GM21360 (cell line): ENCODE measurements at regions not wholly inside any gene's neighbourhood (a gene's known extent, or its start where the extent isn't known, plus 50 kb on each side); places are given as distances from the start of the nearest gene placed in this dataset.

ENCODE experiments used
- ATAC-seq: cut with Tn5 transposase; IDR thresholded peaks from one replicate; pipeline ENCODE4 v1.9.1; 2021; ENCODE audit warnings: mild to moderate bottlenecking, moderate library complexity; ENCODE audit not compliant: unreplicated experiment

DNA sequence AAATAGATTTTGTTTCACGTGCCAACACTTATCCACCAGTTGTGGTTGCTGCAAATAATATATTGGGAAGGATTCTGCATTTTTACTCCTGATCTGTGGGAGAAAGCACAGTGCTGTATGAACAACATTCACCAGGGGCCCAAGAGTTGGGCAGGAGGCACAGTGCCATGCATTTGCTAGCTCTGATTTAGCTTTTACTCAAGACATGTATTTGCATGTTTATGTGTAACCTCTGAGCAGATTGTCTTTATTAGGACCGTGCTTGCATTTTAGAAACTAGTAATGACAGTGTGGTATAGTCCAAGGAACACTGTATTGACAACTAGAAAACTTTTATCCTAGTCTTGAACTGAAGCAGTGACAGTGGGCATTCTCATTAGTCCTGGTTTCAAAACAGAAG is 133.9 kb upstream of the B3GALT2 start:
- ATAC-seq: no peak

DNA sequence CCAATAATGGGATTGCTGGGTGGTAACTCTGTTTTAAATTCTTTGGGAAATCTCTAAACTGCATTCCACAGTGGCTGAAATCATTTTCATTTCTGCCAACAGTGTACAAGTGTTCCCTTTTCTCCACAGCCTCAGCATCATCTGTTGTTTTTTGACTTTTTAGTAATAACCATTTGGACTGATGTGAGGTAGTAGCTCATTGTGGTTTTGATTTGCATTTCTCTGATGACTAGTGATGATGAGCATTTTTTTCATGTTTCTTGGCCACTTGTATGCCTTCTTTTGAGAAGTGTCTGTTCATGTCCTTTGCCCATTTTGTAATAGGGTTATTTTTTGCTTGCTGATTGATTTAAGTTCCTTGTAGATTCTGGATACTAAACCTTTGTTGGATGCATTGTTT is 131.9 kb upstream of the B3GALT2 start:
- ATAC-seq: no peak

DNA sequence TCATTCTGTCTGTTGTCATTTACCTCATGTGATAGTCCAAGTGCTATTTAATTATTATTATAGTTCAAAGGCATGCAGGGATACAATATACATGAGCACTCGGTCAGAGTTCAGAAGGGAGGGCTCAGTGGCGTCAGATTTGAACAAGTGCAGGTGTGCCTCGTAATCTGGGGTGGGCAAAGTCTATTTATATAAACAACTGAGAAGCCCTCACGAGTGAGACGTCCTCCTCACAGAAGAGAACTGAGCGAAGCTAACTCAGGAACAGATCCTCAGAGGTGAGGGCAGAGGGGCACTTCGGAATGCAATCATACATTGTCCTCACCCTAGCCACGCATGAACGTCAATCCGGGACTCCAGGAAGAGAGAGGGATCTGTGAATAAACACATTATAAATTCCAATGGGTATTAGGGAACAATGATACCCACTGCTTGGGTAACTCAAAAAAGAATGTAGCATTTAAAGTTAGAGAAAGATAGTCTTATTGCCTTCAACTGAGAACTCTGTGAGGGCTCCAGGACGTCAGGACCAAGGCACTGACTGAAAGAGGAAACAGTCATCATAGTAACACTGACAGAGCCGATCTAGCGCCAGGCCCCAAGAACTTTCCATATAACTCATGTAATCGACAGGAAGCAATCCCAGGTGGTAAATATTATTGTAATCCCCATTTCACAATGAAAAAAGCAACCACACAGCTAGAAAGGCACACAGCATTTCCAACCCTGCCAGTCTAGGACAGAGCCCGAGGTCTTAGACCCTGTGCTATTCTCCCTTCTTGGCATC is 127.1 kb upstream of the B3GALT2 start:
- no peak for ATAC-seq

DNA sequence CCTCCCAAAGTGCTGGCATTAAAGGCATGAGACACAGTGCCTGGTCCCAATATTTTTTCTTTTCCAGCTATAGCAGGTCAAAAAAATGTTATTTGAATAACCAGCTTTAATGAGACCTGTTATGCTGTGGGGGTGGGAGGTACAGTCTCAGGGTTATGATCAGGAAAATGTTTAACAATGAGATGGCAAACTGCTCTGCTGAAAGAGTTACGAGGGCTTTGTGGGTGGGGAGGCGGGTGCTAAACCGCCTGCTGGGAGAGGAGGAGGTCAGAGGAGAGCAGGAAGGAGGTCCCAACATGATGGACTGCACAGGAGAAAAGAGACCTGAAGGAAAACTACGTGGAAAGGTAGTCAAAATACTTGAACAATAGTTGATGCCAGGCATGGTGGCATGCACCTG is 126.0 kb upstream of the B3GALT2 start:
- no peak for ATAC-seq

DNA sequence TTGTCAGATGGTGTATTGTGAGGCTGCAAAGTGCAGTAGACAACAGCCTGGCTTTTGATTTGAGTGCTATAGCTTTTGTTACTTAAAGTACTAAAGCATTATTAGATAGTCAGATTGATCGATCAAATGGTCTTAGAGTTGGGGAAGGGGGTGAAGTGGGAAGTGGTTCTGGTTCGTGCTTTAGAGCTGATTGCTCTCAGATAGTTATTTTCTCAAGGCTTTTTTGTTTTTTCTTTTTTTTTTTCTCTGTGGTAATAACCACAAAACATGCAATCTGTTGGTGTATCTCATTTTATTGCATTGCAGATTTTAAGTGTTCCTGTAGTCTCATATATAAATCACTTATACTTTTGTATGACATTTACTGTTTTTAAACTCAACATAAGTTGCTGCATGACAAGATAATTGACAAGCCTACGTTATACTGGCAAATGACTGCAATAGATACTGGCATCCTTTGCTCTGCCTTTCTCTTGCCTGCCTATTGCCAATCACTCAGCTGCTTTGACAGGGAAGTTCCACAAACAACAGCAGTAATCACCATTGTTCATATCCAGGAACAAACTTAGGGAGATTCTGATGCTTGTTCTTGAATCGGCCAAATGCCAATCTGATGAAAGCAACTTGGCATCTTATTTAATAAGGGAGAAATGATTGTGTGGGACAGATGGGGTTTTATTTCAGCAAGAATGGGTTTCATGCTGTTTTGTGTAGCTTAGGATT is 125.0 kb upstream of the B3GALT2 start:
- ATAC-seq: no peak

DNA sequence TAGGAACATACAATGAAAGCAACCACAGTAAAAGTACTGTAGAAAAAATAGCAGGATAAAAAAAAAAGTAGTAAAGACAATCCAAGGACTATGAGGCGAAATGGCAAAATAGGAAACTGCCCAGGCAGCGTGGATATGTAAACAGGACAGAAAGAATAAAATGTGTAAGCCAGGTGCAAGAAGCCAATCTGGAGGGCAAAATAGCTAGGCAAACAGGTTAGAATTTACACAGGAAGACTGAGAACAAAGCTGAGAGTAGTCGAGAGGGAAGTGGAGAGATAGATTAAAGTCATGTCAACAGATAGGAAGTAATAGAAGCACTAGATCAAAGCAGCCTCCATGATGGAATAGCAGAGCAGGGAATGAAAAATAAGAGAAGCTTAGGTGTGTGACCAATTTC is 124.2 kb upstream of the B3GALT2 start:
- no peak for ATAC-seq

DNA sequence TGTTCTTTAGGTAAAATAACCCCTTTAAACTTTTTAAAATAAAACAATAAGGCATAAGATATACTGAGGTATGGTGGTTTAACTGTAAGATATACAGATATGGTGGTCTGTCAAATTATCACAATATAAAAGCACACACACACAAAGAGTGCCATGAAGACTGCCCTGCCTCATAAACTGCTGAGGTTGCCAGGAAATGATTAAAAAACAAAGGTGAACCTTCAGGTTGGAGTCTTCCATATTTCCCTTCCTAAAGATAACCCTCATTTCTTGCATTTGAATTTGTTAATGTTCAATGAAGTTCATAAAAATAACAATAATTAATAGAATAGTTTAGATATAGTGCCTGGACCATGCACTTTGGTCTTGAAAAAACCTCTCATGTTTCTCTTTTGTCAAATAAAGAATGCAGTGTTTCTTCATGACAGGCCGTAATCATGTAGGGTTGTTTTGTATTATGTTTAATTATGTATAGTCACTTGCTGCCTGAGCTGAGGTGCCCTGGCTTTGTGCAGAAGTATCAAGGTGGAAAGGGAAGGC is 123.6 kb upstream of the B3GALT2 start:
- ATAC-seq: no peak

DNA sequence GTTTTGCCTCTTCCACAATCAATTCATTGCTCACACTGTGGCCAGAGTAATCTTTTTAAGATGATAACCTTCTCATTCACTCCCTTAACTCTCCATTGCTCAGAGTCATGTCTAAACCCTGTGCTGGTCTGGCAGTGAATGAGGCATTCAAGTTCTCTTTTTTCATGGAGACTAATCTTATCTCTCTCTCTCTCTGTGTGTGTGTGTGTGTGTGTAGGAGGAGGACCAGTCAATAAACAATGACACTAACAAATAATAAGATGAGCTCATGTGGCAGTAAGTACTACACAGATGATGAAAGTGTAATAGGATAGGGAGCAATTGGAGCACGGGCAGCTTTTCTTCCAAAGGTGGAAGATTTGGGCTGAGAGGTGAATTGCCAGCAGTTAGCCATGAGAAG is 122.0 kb upstream of the B3GALT2 start:
- ATAC-seq: no peak

DNA sequence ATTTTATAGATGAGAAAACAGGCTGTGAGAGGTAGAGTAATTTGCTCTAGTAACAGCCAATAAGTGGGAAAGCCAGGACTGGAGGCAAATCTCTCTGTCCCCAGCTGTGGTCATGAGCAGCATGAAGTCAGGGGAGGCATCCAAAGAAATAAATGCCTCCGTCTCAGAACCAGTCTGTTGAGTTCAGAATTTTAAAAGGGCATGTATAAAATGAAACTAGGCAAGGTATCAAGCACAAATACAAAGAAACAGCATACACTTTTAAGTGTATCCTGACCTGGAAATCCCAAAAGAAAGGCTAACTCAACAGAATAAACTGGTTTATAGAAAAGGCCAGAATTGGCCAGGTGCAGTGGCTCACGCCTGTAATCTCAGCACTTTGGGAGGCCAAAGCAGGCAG is 120.0 kb upstream of the B3GALT2 start:
- no peak for ATAC-seq
